Stimulated activated CD4-positive, alpha-beta T cell treated with anti-CD3 and anti-CD28 coated beads, Interleukin-4, amount 100 ng/mL, for 48 hours (primary cell): ENCODE measurements at regions not wholly inside any gene's neighbourhood (a gene's known extent, or its start where the extent isn't known, plus 50 kb on each side); places are given as distances from the start of the nearest gene placed in this dataset.

Source experiments
- DNase-seq, 2 donors: peaks; one replicate each; pipeline ENCODE4 v3.0.0-alpha.2; 2020; ENCODE audit warnings: low read depth in 2 of 2

- DNase-seq: no peak
Measured at GRCh38 chr2:234438305-234438977, 58.4 kb downstream of the ARL4C start.

- DNase-seq: no peak
Measured at GRCh38 chr2:234437642-234438304, 59.1 kb downstream of the ARL4C start.

DNA sequence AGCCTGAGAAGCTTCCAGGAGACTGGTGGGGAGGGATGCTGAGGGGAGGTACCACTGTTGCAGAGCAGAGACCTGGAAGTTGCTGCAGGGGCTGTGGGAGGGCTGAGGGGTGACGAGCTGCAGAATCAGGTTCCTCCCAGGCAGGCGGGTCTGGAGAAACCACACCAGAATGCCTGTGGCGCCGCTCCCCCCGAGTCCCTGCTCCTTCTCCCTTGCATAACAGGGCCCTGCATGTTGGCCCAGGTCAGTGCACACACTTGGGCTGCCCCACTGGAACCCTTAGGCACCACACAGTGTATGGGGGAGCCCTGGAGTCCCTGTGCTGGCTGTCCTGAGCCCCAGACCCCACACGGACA lies 60.4 kb downstream of the ARL4C start:
- DNase-seq: no peak

DNA sequence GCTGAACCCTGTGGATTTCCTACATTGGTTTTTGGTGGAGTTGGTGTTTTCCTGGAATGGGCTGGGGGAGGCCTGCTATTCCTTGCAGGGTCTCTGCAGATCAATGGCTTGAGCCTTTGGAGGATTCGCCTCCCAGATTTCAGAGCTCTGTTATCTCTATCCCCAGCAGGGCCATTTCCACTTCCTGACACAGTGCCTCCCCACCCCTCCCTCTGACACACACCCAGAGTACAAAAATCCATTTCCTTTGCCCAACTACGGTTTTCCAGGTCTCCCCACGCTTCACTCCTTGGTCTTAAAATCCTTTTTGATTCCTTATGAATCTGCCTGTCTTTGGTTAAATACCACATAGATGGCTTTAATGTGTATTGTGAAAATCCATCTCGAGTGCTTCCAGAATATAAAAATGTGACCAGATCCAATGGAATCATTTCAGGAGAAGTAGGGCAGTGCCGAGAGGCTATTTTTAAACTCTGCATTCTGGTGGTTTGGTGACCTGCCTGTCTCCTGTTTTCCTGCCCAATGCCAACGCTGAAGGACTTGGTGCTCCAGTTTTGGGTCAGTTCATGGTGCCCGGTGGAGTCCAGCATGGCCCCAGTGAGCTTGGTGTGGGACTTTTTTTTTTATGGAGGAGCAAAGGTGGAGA lies 60.9 kb downstream of the ARL4C start:
- DNase-seq: no peak

GRCh38 chr2:234433201-234433600 lies 63.7 kb downstream of the ARL4C start:
- no peak for DNase-seq

DNA sequence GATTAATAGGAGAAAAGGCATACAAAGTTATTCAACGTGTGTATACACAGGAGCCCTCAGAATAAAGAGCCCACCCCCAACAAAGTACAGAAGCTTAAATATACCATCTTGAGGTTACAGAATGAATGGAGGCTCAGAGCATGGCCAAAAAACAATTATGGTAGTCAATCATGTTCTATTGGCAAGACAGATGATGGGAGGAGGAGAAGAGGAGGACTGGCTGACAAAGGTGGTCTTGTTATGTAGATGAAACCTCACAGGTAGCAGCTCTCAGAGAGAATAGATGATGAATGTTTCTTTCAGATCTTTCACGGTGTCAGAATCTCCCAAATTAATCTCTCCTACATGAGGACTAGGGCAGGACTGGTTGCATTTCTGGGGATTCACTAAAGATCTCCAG lies 66.0 kb downstream of the ARL4C start:
- DNase-seq: no peak

- DNase-seq: no peak
Measured at GRCh38 chr2:234429265-234429664, 67.6 kb downstream of the ARL4C start.

- DNase-seq: no peak
Measured at GRCh38 chr2:234427081-234428061, 69.5 kb downstream of the ARL4C start.

GRCh38 chr2:234426616-234427015 lies 70.3 kb downstream of the ARL4C start:
- no peak for DNase-seq

- peak in 1 of 2 donors; percentile 42 for DNase-seq
Measured at GRCh38 chr2:234425639-234426603, 71.0 kb downstream of the ARL4C start.

DNA sequence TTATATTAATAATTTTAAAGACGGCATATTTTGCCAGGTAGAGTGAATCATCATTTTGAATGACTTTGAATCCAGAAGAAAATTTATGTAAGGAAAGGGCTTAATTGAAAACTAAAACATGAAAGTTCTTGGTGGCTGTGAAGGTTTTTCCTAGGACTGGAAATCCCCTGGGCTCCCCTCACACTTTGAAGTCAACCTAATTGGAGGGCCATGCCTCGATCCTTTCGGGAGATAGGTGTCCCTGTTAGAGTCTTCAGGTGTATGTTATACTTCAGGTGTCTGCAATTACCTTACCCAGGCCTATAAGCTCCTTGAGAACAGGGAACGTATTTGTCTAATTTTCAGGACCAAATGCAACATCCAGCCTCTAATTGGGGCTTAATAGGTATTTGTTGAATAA lies 73.0 kb downstream of the ARL4C start:
- no peak for DNase-seq

DNA sequence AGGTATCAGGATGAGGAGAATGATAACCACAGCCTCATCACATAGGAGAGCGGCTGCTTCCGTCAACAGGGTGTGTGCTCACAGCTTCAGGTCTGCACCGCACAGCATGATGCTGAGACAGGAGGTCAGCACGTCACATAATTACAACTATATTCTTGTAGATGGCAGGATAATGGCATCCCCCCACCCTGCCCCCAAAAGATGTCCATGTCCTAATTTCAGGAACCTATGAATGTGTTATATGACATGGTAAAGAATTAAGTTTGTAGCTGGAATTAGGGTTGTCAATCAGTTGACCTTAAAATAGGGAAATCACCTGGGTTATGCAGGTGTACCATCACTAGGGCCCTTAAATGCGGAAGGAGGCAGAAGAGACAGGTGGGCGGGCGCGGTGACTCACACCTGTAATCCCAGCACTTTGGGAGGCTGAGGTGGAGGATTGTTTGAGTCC lies 73.9 kb downstream of the ARL4C start:
- no peak for DNase-seq

GRCh38 chr2:234422273-234422732 lies 74.6 kb downstream of the ARL4C start:
- DNase-seq: no peak

DNA sequence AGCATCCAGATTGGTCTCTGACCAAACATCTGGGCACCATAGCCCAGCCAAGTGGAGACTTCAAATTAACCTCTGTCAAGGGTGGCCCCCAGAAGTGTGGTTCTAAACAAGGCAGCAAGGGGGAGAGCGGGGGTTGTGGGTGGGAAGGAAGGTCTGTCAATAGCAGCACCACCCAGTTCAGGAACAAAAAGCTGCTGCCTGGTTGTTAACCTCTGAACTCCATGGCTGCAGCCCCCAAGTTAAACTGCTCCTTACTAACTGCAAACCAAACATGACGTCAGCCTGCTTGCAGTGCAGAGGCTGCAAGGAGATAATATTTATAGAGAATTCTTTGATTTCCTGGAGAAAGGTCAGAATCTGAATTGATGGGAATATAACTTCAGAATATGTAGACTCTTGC lies 76.5 kb downstream of the ARL4C start:
- DNase-seq: no peak

DNA sequence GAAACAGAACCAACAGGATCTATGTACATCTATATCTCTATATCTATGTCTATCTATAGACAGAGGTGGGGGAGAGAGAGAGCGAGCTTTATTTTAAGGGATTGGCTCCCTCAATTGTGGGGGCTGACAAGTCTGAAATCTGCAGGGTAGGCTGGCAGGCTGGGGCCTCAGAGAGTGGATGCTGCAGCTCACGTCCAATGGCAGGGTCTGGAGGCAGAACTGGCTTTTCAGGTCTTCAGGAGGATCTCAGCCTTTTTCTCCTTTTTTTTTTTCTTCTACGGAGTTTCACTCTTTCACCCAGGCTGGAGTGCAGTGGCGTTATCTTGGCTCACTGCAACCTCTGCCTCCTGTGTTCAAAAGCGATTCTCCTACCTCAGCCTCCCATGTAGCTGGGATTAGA lies 77.2 kb downstream of the ARL4C start:
- no peak for DNase-seq

GRCh38 chr2:234415706-234416105 lies 81.2 kb downstream of the ARL4C start:
- no peak for DNase-seq

DNA sequence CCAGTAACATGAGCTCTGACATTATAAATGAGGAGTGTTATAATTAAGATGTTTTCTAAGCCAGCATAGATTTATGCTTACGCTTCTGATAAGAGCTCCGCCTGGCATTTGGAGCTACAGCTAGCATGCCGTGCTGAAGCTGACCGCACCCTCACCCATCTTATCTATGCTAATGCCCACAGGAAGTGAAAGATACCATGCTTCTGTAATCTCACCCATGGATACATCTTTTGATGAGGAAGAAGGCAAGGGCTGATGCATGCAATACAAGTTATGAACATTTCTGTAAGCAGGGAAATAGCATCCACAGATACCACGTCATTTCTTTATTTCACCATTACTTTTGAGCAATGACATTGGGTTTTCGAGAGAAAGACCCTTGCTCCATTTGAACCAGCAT lies 82.3 kb downstream of the ARL4C start:
- no peak for DNase-seq

- no peak for DNase-seq
Measured at GRCh38 chr2:234412726-234413125, 84.2 kb downstream of the ARL4C start.

- DNase-seq: no peak
Measured at GRCh38 chr2:234411793-234412192, 85.1 kb downstream of the ARL4C start.

DNA sequence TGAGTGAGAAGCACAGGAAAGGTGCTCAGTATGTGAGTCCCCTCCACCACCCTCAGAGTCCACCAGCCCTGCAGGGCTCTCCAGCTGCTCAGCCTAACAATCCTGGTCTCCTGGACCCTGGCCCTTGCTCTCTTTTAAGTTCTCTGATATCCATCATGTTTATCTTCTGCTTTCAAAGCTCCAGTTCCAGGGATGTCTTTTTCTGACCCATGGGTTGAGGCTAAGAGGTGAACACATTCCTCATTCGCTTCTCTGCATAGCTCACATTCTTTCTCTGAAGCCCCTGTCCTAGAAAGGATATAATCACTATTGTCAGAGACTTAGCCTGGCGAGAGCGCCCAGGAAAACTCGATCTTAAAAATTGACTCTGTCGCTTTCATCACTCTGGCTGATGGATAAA lies 86.4 kb downstream of the ARL4C start:
- no peak for DNase-seq

DNA sequence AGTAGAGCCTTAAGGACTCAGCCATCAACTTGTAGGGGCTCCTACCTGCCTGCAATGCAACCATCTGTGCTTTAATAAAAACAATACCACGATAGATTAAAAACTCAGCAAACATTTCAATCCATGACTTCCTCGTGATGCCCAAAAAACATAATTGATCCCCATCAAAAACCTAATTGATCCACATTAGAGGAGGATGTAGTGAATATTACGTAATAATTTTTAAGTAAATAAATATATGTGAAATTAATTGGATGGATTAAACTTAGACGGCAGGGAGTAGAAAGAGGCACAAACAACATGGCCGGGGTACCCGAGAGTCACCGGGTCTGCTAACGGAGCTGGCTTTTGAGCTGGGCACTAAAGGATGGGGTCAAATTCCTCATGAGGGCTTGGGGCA lies 87.3 kb downstream of the ARL4C start:
- no peak for DNase-seq
